GM06990 (cell line): ENCODE measurements at regions not wholly inside any gene's neighbourhood (a gene's known extent, or its start where the extent isn't known, plus 50 kb on each side); places are given as distances from the start of the nearest gene placed in this dataset.

Source experiments
- DNase-seq: peaks from one replicate; pipeline ENCODE4 v3.0.0-alpha.2; 2011; ENCODE audit not compliant: insufficient read length; ENCODE audit errors: extremely low read depth
- H3K27me3 ChIP-seq: replicated peaks from 2 replicates; pipeline ENCODE4 v1.6.0; 2011; ENCODE audit warnings: low read length; ENCODE audit not compliant: control insufficient read depth, insufficient read depth
- H3K36me3 ChIP-seq: 2 replicates; pipeline ENCODE4 v1.5.1; 2011; ENCODE audit warnings: low read length; ENCODE audit not compliant: control insufficient read depth, insufficient read depth
- H3K4me3 ChIP-seq: replicated peaks from 2 replicates; pipeline ENCODE4 v1.5.1; 2011; ENCODE audit warnings: low read depth, mild to moderate bottlenecking, control low read depth, low read length
- TF ChIP-seq, protein P1 (sequence below): IDR thresholded peaks from 2 replicates; pipeline ENCODE4 v1.5.1; 2011; ENCODE audit warnings: low read length, control low read depth, mild to moderate bottlenecking, inconsistent platforms; ENCODE audit not compliant: insufficient read depth, poor library complexity, severe bottlenecking

DNA sequence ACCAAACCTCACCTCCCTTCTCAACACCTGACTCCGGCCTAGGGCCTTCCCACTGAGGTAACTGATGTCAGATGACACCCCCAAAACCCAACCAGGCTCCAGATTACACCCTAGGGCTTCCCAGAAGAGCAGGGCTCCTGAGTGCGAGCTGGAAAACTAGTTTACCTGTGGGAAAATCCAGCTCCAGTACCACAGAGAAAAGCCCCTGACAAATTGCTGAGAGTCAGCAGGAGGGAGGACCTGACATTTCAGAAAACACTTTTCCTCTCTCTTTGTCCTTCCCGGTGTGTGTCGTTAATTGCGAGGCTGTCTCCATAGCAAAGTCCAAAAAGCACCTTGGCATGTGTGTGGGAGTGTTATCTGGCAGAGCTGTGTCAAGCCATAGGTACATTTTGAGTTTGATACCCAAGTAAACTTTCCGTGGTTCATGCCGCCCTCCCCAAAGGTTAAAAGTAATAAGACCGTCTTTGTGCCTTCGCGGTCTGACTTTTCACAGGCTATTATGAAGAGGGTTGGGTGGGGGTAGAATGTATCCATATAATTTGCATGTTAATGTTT, 79.8 kb upstream of the FNDC3B start:
- Histone ChIP-seq H3K4me3 (no peak overlapping the region), H3K36me3 (no peaks in the 10 kb centered on the region), H3K27me3 (no peaks in the 10 kb centered on the region)
- no peak for DNase-seq
- TF ChIP-seq, protein P1, sequence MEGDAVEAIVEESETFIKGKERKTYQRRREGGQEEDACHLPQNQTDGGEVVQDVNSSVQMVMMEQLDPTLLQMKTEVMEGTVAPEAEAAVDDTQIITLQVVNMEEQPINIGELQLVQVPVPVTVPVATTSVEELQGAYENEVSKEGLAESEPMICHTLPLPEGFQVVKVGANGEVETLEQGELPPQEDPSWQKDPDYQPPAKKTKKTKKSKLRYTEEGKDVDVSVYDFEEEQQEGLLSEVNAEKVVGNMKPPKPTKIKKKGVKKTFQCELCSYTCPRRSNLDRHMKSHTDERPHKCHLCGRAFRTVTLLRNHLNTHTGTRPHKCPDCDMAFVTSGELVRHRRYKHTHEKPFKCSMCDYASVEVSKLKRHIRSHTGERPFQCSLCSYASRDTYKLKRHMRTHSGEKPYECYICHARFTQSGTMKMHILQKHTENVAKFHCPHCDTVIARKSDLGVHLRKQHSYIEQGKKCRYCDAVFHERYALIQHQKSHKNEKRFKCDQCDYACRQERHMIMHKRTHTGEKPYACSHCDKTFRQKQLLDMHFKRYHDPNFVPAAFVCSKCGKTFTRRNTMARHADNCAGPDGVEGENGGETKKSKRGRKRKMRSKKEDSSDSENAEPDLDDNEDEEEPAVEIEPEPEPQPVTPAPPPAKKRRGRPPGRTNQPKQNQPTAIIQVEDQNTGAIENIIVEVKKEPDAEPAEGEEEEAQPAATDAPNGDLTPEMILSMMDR = no peak

- no peak for DNase-seq
- Histone ChIP-seq H3K4me3 (no peak overlapping the region), H3K27me3 (no peaks in the 10 kb centered on the region), H3K36me3 (no peaks in the 10 kb centered on the region)
- TF ChIP-seq, protein P1 = no peak
Measured at GRCh38 chr3:171960159-171960558, 79.2 kb upstream of the FNDC3B start.

- TF ChIP-seq, protein P1 = no peak
- DNase-seq = no peak
- Histone ChIP-seq H3K36me3 (no peaks in the 10 kb centered on the region), H3K27me3 (no peaks in the 10 kb centered on the region), H3K4me3 (no peak overlapping the region)
Measured at GRCh38 chr3:171962137-171962720, 77.1 kb upstream of the FNDC3B start.

GRCh38 chr3:171963546-171963945, 75.8 kb upstream of the FNDC3B start:
- DNase-seq = no peak

GRCh38 chr3:171965067-171965712, 74.2 kb upstream of the FNDC3B start:
- H3K4me3 ChIP-seq = no peak overlapping the region
- DNase-seq = no peak
- TF ChIP-seq, protein P1 = no peak
- H3K27me3 ChIP-seq = no peaks in the 10 kb centered on the region
- H3K36me3 ChIP-seq = no peaks in the 10 kb centered on the region

More at GRCh38 chr3:171963546-171963945, 75.8 kb upstream of the FNDC3B start:
- no peak overlapping the region for H3K4me3 ChIP-seq
- TF ChIP-seq, protein P1 = no peak
- H3K36me3 ChIP-seq = no peaks in the 10 kb centered on the region
- no peaks in the 10 kb centered on the region for H3K27me3 ChIP-seq
